Loucy (cell line): ENCODE measurements at regions not wholly inside any gene's neighbourhood (a gene's known extent, or its start where the extent isn't known, plus 50 kb on each side); places are given as distances from the start of the nearest gene placed in this dataset.
A peak's percentile ranks its signal among the peaks of the same experiment; 100 is the strongest.

Source experiments
- H2AFZ ChIP-seq: fragments of 200-600 bp; sonication (generic); 2 replicates; pipeline ENCODE4 v1.6.0; 2016; ENCODE audit warnings: antibody characterized with exemption, mild to moderate bottlenecking, low read length, moderate library complexity
- H3F3A ChIP-seq: fragments of 200-600 bp; 2 replicates; pipeline ENCODE4 v1.6.0; 2016; ENCODE audit warnings: antibody characterized with exemption, low read depth, mild to moderate bottlenecking
- H3K27me3 ChIP-seq: fragments of 200-600 bp; sonication (generic); 2 replicates; pipeline ENCODE4 v1.6.1; 2014; ENCODE audit warnings: low read length, mild to moderate bottlenecking; ENCODE audit not compliant: insufficient read depth, poor library complexity, severe bottlenecking
- H3K36me3 ChIP-seq: fragments of 200-600 bp; sonication (generic); 2 replicates; pipeline ENCODE4 v1.6.1; 2016; ENCODE audit warnings: low read length; ENCODE audit not compliant: insufficient read depth
- H3K4me1 ChIP-seq: fragments of 200-600 bp; sonication (generic); 2 replicates; pipeline ENCODE4 v1.5.1; 2014; ENCODE audit warnings: low read length, mild to moderate bottlenecking; ENCODE audit not compliant: insufficient read depth, poor library complexity, severe bottlenecking
- H3K4me2 ChIP-seq: fragments of 200-600 bp; sonication (generic); 2 replicates; pipeline ENCODE4 v1.6.0; 2014; ENCODE audit warnings: antibody characterized with exemption, low read length, low read depth, mild to moderate bottlenecking; ENCODE audit not compliant: poor library complexity, severe bottlenecking
- H3K4me3 ChIP-seq: fragments of 200-600 bp; sonication (generic); 2 replicates; pipeline ENCODE4 v1.5.1; 2014; ENCODE audit warnings: low read length, mild to moderate bottlenecking, mixed read lengths; ENCODE audit not compliant: poor library complexity, severe bottlenecking
- H3K79me2 ChIP-seq: fragments of 200-600 bp; sonication (generic); 2 replicates; pipeline ENCODE4 v1.6.1; 2014; ENCODE audit warnings: low read length; ENCODE audit not compliant: insufficient read depth
- H3K9ac ChIP-seq: fragments of 200-600 bp; sonication (generic); 2 replicates; pipeline ENCODE4 v1.6.0; 2014; ENCODE audit warnings: mild to moderate bottlenecking, low read depth, low read length, moderate library complexity; ENCODE audit not compliant: poor library complexity, severe bottlenecking
- H3K9me2 ChIP-seq: fragments of 200-600 bp; sonication (generic); replicated peaks from 2 replicates; pipeline ENCODE4 v1.6.1; 2016; ENCODE audit warnings: low read depth, low read length, mixed read lengths
- H3K9me3 ChIP-seq: fragments of 200-600 bp; sonication (generic); 2 replicates; pipeline ENCODE4 v1.6.1; 2014; ENCODE audit warnings: mild to moderate bottlenecking, antibody characterized with exemption, low read length, low read depth; ENCODE audit not compliant: insufficient read depth
- H4K20me1 ChIP-seq: fragments of 200-600 bp; sonication (generic); 2 replicates; pipeline ENCODE4 v1.6.0; 2014; ENCODE audit warnings: antibody characterized with exemption, low read length, mild to moderate bottlenecking; ENCODE audit not compliant: insufficient read depth, poor library complexity, severe bottlenecking
- EZH2phosphoT487 ChIP-seq: fragments of 200-600 bp; IDR thresholded peaks from 2 replicates; pipeline ENCODE4 v1.6.1; 2018; ENCODE audit warnings: antibody characterized with exemption, mild to moderate bottlenecking, moderate library complexity, borderline replicate concordance
- TF ChIP-seq, protein P1 (sequence below): fragments of 200-600 bp; sonication (generic); conservative IDR thresholded peaks from 2 replicates; pipeline ENCODE4 v1.5.1; 2014; ENCODE audit warnings: mild to moderate bottlenecking, antibody characterized with exemption, low read length

DNA sequence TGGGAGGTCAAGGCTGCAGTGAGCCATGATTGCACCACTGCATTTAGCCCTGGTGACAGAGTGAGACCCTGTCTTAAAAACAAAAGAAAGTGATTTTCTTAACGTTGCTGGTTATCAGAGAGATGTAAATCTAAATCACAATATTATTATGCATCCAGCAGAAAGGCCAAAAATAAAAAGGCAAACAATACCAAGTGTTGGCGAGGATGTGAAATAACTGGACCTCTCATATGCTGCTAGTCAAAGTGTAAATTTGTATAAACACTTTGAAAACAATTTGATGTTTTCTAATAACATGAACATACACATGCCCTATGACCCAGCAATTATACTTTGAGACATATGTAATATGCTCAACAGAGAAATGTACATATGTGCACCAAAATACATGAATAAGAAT is 110.7 kb upstream of the CNTLN start:
- no peak overlapping the region for H3K4me2 ChIP-seq
- H3K79me2 ChIP-seq, result no peaks in the 10 kb centered on the region
- no peaks in the 10 kb centered on the region for H3F3A ChIP-seq
- TF ChIP-seq EZH2phosphoT487, result no peak
- TF ChIP-seq, protein P1, sequence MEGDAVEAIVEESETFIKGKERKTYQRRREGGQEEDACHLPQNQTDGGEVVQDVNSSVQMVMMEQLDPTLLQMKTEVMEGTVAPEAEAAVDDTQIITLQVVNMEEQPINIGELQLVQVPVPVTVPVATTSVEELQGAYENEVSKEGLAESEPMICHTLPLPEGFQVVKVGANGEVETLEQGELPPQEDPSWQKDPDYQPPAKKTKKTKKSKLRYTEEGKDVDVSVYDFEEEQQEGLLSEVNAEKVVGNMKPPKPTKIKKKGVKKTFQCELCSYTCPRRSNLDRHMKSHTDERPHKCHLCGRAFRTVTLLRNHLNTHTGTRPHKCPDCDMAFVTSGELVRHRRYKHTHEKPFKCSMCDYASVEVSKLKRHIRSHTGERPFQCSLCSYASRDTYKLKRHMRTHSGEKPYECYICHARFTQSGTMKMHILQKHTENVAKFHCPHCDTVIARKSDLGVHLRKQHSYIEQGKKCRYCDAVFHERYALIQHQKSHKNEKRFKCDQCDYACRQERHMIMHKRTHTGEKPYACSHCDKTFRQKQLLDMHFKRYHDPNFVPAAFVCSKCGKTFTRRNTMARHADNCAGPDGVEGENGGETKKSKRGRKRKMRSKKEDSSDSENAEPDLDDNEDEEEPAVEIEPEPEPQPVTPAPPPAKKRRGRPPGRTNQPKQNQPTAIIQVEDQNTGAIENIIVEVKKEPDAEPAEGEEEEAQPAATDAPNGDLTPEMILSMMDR, result no peak
- H3K36me3 ChIP-seq, result no peaks in the 10 kb centered on the region
- no peaks in the 10 kb centered on the region for H4K20me1 ChIP-seq
- H3K9me3 ChIP-seq, result no peaks in the 10 kb centered on the region
- no peak overlapping the region for H3K9ac ChIP-seq
- no peak overlapping the region for H2AFZ ChIP-seq
- no peaks in the 10 kb centered on the region for H3K9me2 ChIP-seq
- peaks cover 18% of the 10 kb centered on the region for H3K4me1 ChIP-seq
- no peak overlapping the region for H3K4me3 ChIP-seq
- no peaks in the 10 kb centered on the region for H3K27me3 ChIP-seq

- Histone ChIP-seq H4K20me1 (no peaks in the 10 kb centered on the region), H3K27me3 (no peaks in the 10 kb centered on the region), H2AFZ (peak overlapping the region; percentile 15; the same call in 1 of the 2 replicates), H3K9me3 (no peaks in the 10 kb centered on the region), H3K36me3 (no peaks in the 10 kb centered on the region), H3K9ac (no peak overlapping the region), H3K79me2 (no peaks in the 10 kb centered on the region), H3K4me2 (no peak overlapping the region), H3K9me2 (no peaks in the 10 kb centered on the region), H3K4me1 (peaks cover 31% of the 10 kb centered on the region), H3F3A (no peaks in the 10 kb centered on the region), H3K4me3 (no peak overlapping the region)
- TF ChIP-seq, protein P1, result no peak
- TF ChIP-seq EZH2phosphoT487, result no peak
Observed at GRCh38 chr9:17021387-17021970, 113.4 kb upstream of the CNTLN start.

DNA sequence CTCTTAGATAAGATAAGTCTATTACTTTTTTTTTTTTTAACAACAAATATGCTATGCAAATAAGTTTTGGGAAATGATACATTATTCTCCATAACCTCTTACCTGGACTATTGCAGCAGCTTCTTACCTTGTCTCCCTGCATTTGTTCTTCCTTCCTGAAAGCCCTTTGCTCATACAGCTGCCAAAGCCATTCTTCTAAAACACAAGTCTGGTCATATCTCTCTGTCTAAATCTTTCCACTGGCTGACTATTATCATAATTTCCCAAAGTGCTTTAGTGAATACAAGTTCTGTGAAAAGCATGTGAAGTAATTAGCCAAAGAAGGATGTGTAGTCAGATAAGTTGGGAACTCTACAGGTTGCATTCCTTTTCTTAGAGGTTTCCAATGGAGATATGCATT is 115.4 kb upstream of the CNTLN start:
- TF ChIP-seq EZH2phosphoT487, result no peak
- TF ChIP-seq, protein P1, result no peak
- Histone ChIP-seq H3K9me3 (no peaks in the 10 kb centered on the region), H3K9ac (no peak overlapping the region)

More for the DNA sequence above, 115.4 kb upstream of the CNTLN start:
- Histone ChIP-seq H3K79me2 (no peaks in the 10 kb centered on the region), H4K20me1 (no peaks in the 10 kb centered on the region), H2AFZ (0 out of 2 replicates have a peak overlapping the region, but pooled peaks have one; percentile 29), H3K4me1 (peaks cover 31% of the 10 kb centered on the region), H3K9me2 (no peaks in the 10 kb centered on the region), H3K27me3 (no peaks in the 10 kb centered on the region), H3F3A (no peaks in the 10 kb centered on the region), H3K4me2 (peak overlapping the region; percentile 38), H3K4me3 (peak overlapping the region; percentile 4), H3K36me3 (no peaks in the 10 kb centered on the region)
